B cell (primary cell): ENCODE measurements at regions not wholly inside any gene's neighbourhood (a gene's known extent, or its start where the extent isn't known, plus 50 kb on each side); places are given as distances from the start of the nearest gene placed in this dataset.

ENCODE experiments used
- ATAC-seq: fragments of 200-7000 bp; cut with Tn5 transposase; one replicate; pipeline ENCODE4 v1.10.0; 2021; ENCODE audit warnings: low read depth, mild to moderate bottlenecking, moderate number of reproducible peaks, moderate library complexity
- CTCF ChIA-PET: fragments of 350-600 bp; sonication (Branson Sonifier 250); formaldehyde crosslinking; loops from one replicate; lab custom pipeline; 2021; ENCODE audit warnings: antibody characterized with exemption, inconsistent platforms; lab: Charles Lee
- POLR2A ChIA-PET: fragments of 350-600 bp; sonication (Branson Sonifier 250); formaldehyde crosslinking; loops from one replicate; lab custom pipeline; 2021; ENCODE audit warnings: antibody characterized with exemption; lab: Charles Lee
- DNase-seq: peaks from one replicate; pipeline ENCODE4 v3.0.0; 2013
- H2AFZ ChIP-seq: 2 replicates; pipeline ENCODE4 v1.6.1; 2012; ENCODE audit warnings: mild to moderate bottlenecking, low read depth, low read length; ENCODE audit not compliant: insufficient read depth, poor library complexity, severe bottlenecking
- H3K27ac ChIP-seq, 2 donors: 1 replicate in 1 of 2; 2 replicates in 1 of 2; pipeline ENCODE4 v1.5.1; 2012 to 2013; ENCODE audit warnings: low read length in 2 of 2, mild to moderate bottlenecking in 2 of 2, moderate library complexity in 1 of 2
- H3K27me3 ChIP-seq, 4 experiments: fragments of 200-600 bp in 1 of 4; sonication (generic) in 1 of 4; replicated peaks in 1 of 4; 1 replicate in 2 of 4; 2 replicates in 2 of 4; pipeline versions ENCODE4 v1.6.1 to v1.7.0; 2013 to 2016; ENCODE audit warnings: low read length in 3 of 4, mild to moderate bottlenecking in 2 of 4, mixed read lengths in 1 of 4, moderate library complexity in 1 of 4; ENCODE audit not compliant: insufficient read depth in 4 of 4, control insufficient read depth in 3 of 4; ENCODE audit errors: control extremely low read depth in 1 of 4
- H3K36me3 ChIP-seq, 2 experiments: replicated peaks in 1 of 2; 1 replicate in 1 of 2; 2 replicates in 1 of 2; pipeline versions ENCODE4 v1.6.1 to v1.7.1; 2013; ENCODE audit warnings: low read length in 1 of 2; ENCODE audit not compliant: insufficient read depth in 2 of 2, control insufficient read depth in 1 of 2; ENCODE audit errors: control extremely low read depth in 1 of 2, extremely low read depth in 1 of 2
- H3K4me1 ChIP-seq, 2 donors: fragments of 200-600 bp in 1 of 2; sonication (generic) in 1 of 2; 1 replicate in 1 of 2; 2 replicates in 1 of 2; pipeline versions ENCODE4 v1.5.1 to v1.6.1; 2013 to 2017; ENCODE audit warnings: low read length in 2 of 2; ENCODE audit not compliant: control insufficient read depth in 2 of 2, insufficient read depth in 2 of 2
- H3K4me2 ChIP-seq: replicated peaks from 2 replicates; pipeline ENCODE3; 2012; ENCODE audit warnings: mild to moderate bottlenecking, low read depth, low read length; ENCODE audit not compliant: poor library complexity, severe bottlenecking
- H3K4me3 ChIP-seq, 5 experiments: fragments of 200-600 bp in 1 of 5; sonication (generic) in 1 of 5; 1 replicate in 3 of 5; 2 replicates in 2 of 5; pipeline versions ENCODE4 v1.5.1 to v1.7.0; 2011 to 2016; ENCODE audit warnings: low read length in 4 of 5, mild to moderate bottlenecking in 4 of 5, low read depth in 2 of 5, control low read depth in 1 of 5, moderate library complexity in 1 of 5; ENCODE audit not compliant: insufficient read depth in 1 of 5; ENCODE audit errors: control extremely low read depth in 1 of 5, extremely low read depth in 1 of 5
- H3K79me2 ChIP-seq: fragments of 200-600 bp; sonication (generic); one replicate; pipeline ENCODE4 v1.6.0; 2016; ENCODE audit warnings: low read length; ENCODE audit not compliant: control insufficient read depth, insufficient read depth
- H3K9ac ChIP-seq: fragments of 200-600 bp; sonication (generic); 2 replicates; pipeline ENCODE4 v1.6.1; 2017; ENCODE audit warnings: mild to moderate bottlenecking, low read length, moderate library complexity
- H3K9me3 ChIP-seq, 3 donors: one replicate each; pipeline versions ENCODE4 v1.6.1 to v1.7.1; 2013; ENCODE audit warnings: low read length in 2 of 3; ENCODE audit not compliant: control insufficient read depth in 2 of 3, insufficient read depth in 1 of 3; ENCODE audit errors: control extremely low read depth in 1 of 3
- H4K20me1 ChIP-seq: 2 replicates; pipeline ENCODE4 v1.6.0; 2012; ENCODE audit warnings: mild to moderate bottlenecking, low read length; ENCODE audit not compliant: insufficient read depth, control insufficient read depth, poor library complexity, severe bottlenecking
- H3K27ac Mint-ChIP-seq: one replicate; pipeline ENCODE4 v1.8.0; 2021; ENCODE audit warnings: mixed read lengths
- H3K27me3 Mint-ChIP-seq: one replicate; pipeline ENCODE4 v1.8.0; 2021; ENCODE audit warnings: mixed read lengths
- H3K4me1 Mint-ChIP-seq: one replicate; pipeline ENCODE4 v1.8.0; 2021; ENCODE audit warnings: mixed read lengths
- H3K4me3 Mint-ChIP-seq: one replicate; pipeline ENCODE4 v1.8.0; 2021; ENCODE audit warnings: mixed read lengths
- H3K9me3 Mint-ChIP-seq: one replicate; pipeline ENCODE4 v1.8.0; 2022; ENCODE audit warnings: mixed read lengths; ENCODE audit not compliant: insufficient read depth
- CTCF ChIP-seq: fragments of 200-600 bp; IDR thresholded peaks from one replicate; pipeline ENCODE4 v1.8.0; 2022; ENCODE audit warnings: antibody characterized with exemption, mild to moderate bottlenecking
- EZH2 ChIP-seq: IDR thresholded peaks from 2 replicates; pipeline ENCODE4 v1.6.1; 2012; ENCODE audit warnings: borderline replicate concordance, low read depth, mild to moderate bottlenecking, moderate library complexity, low read length; ENCODE audit not compliant: insufficient read depth, poor library complexity, severe bottlenecking
- WGBS: methylation state at CpG from one replicate; pipeline ENCODE4 v1.1.5; 2013; ENCODE audit warnings: missing lambda C conversion rate; ENCODE audit not compliant: insufficient coverage; 5-methylcytosine and 5-hydroxymethylcytosine counted together
- intact Hi-C: fragments of 100-400 bp; cut with micrococcal nuclease; formaldehyde crosslinking; loops from one replicate; pipeline ENCODE4 v1.10.0; 2022

GRCh38 chr2:166762746-166763145, 125.5 kb upstream of the XIRP2 start:
- TF ChIP-seq CTCF (no peak), EZH2 (no peak)
- POLR2A ChIA-PET = no interaction called here

GRCh38 chr2:166758956-166759355, 129.3 kb upstream of the XIRP2 start:
- no peaks in the 10 kb centered on the region for H4K20me1 ChIP-seq
- no peak overlapping the region for H3K9ac ChIP-seq
- WGBS = no CpG with 5 or more reads among the region's 4 CpGs
- ATAC-seq = no peak
- TF ChIP-seq EZH2 = no peak
- no peak for TF ChIP-seq CTCF
- no peaks in the 10 kb centered on the region for H3K36me3 ChIP-seq
- H3K27me3 Mint-ChIP-seq = no peaks in the 10 kb centered on the region
- no peaks in the 10 kb centered on the region for H3K9me3 Mint-ChIP-seq
- H3K4me1 ChIP-seq = no peaks in the 10 kb centered on the region
- H3K4me3 Mint-ChIP-seq = no peak overlapping the region
- H3K27ac Mint-ChIP-seq = no peak overlapping the region
- ChIA-PET CTCF (no interaction called here), POLR2A (interaction anchor here (0.7 kb wide), 1 partner anchor 1855 kb away, joined by 4 read pairs; no protein-coding TSS in a partner anchor)
- intact Hi-C loops = no loop called here
- H3K4me3 ChIP-seq = no peak overlapping the region
- H3K27ac ChIP-seq = no peak overlapping the region
- no peak for DNase-seq
- H3K79me2 ChIP-seq = no peaks in the 10 kb centered on the region
- H3K4me1 Mint-ChIP-seq = no peaks in the 10 kb centered on the region
- H2AFZ ChIP-seq = no peak overlapping the region
- peaks cover 0 to 1% (median 0%) of the 10 kb centered on the region in 3 donors for H3K9me3 ChIP-seq
- H3K27me3 ChIP-seq = no peaks in the 10 kb centered on the region
- H3K4me2 ChIP-seq = no peak overlapping the region

More at GRCh38 chr2:166762746-166763145, 125.5 kb upstream of the XIRP2 start:
- H4K20me1 ChIP-seq = no peaks in the 10 kb centered on the region
- Mint-ChIP-seq H3K4me1 (no peaks in the 10 kb centered on the region), H3K27me3 (no peaks in the 10 kb centered on the region), H3K27ac (no peak overlapping the region), H3K9me3 (no peaks in the 10 kb centered on the region), H3K4me3 (no peak overlapping the region)
- no peaks in the 10 kb centered on the region for H3K36me3 ChIP-seq
- no peak overlapping the region for H3K4me3 ChIP-seq
- peaks cover 0 to 1% (median 0%) of the 10 kb centered on the region in 3 donors for H3K9me3 ChIP-seq
- no peaks in the 10 kb centered on the region for H3K4me1 ChIP-seq
- no peak overlapping the region for H3K9ac ChIP-seq
- CTCF ChIA-PET = no interaction called here
- DNase-seq (no peak), ATAC-seq (no peak)
- H3K4me2 ChIP-seq = no peak overlapping the region
- H3K27me3 ChIP-seq = no peaks in the 10 kb centered on the region
- 88% methylated on average over 2 of the region's 2 CpGs for WGBS
- intact Hi-C loops = no loop called here
- H2AFZ ChIP-seq = no peak overlapping the region
- H3K79me2 ChIP-seq = no peaks in the 10 kb centered on the region
- H3K27ac ChIP-seq = no peak overlapping the region
